HG02588 (cell line): ENCODE measurements at regions not wholly inside any gene's neighbourhood (a gene's known extent, or its start where the extent isn't known, plus 50 kb on each side); places are given as distances from the start of the nearest gene placed in this dataset.
"Not testable (repeated sequence)": the region's sequence is repeated elsewhere in the genome, so short reads cannot be mapped to it uniquely, and the experiment has no call there.

Source experiments
- ATAC-seq: cut with Tn5 transposase; IDR thresholded peaks from one replicate; pipeline ENCODE4 v1.9.1; 2021; ENCODE audit warnings: mild to moderate bottlenecking, moderate library complexity; ENCODE audit not compliant: unreplicated experiment

- no peak for ATAC-seq
Observed at GRCh38 chr5:93235761-93236160, 345.3 kb downstream of the NR2F1-AS1 start.

- no peak for ATAC-seq
Observed at GRCh38 chr5:93226202-93226735, 354.8 kb downstream of the NR2F1-AS1 start.

DNA sequence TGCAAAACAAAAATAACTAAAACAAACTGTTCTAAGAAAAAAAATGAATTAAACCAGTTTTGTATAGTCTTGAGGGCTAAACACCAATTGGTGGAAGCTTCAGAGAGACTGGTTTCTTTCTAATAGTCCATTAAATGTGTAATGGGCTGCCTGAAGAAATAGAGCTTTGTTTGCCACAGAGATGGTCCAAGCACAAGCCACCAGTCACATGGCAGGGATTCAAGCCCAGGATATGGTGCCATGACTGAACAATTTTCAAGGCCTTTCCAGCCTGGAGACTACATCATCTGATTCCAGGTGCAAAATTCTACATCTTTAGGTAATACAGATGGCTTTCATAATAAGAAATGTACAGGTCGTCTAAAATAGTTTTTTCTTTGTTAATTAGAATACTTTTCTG is 355.3 kb downstream of the NR2F1-AS1 start:
- ATAC-seq, result no peak

GRCh38 chr5:93224624-93225023 is 356.4 kb downstream of the NR2F1-AS1 start:
- ATAC-seq, result no peak

DNA sequence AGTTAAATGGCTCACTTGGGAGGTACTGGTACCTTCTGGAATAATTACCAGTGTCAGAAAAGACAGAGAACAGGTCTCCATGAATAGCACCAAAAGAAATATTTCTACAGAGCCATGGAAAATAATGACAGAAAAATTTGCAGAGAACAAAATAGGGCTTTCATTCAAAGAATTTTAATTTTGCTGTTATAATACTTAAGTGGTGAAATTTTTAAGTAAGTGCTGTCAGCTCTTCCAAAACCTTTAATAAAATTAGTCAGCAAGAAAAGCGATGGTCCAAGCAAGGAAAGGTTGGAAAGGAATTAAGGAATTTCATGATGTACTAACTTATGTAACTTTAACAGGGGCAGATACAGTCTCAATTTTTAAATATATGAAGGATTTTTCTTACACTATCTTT is 359.2 kb downstream of the NR2F1-AS1 start:
- no peak for ATAC-seq

DNA sequence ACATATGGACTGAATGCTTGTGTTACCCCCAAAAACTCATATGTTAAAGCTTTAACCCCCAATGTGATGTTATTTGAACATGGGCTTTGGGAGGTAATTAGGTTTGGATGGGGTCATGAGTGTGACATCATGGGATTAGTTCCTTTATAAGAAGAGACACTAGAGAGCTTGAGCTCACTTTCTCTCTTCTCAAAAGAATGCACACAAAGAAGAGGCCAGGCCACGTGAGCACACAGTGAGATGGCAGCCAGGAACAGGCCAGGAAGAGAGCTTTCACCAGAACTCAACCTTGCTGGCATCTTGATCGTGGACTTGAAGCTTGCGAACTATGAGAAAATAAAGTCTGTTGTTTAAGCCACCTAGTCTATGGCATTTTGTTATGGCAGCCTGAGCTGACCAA is 360.6 kb downstream of the NR2F1-AS1 start:
- no peak for ATAC-seq

DNA sequence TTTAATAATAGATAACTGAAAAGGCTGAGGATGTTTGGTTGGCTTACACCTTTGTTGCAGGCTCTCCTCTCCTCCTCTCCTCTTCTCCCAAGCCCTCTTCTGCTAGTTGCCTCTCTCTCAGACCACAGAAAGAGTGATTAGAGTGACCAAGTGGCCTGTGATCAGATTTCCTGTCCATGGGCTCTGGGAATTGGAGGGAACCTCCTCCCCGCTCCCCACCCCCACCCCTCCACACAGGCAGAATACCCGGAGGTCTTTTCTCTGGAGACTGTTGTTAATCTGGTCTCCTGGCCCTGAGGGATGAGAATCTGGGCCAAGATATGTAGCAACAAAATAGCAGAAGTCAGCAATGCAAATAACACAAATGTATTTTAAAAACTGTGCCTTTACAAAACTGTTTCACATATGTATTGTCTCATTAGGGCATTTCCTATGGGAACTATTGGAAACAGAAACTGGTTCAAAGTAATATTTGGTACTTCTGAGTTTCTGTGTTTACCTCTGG is 361.3 kb downstream of the NR2F1-AS1 start:
- no peak for ATAC-seq

DNA sequence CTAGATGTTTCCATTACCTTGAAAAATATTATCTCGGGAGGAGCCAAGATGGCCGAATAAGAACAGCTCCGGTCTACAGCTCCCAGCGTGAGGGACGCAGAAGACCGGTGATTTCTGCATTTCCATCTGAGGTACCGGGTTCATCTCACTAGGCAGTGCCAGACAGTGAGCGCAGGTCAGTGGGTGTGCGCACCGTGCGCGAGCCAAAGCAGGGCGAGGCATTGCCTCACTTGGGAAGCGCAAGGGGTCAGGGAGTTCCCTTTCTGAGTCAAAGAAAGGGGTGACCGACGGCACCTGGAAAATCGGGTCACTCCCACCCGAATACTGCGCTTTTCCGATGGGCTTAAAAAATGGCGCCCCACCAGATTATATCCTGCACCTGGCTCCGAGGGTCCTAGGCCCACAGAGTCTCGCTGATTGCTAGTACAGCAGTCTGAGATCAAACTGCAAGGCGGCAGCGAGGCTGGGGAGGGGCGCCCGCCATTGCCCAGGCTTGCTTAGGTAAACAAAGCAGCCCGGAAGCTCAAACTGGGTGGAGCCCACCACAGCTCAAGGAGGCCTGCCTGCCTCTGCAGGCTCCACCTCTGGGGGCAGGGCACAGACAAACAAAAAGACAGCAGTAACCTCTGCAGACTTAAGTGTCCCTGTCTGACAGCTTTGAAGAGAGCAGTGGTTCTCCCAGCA is 367.8 kb downstream of the NR2F1-AS1 start:
- not testable (repeated sequence) for ATAC-seq

- no peak for ATAC-seq
Observed at GRCh38 chr5:93209476-93209875, 371.5 kb downstream of the NR2F1-AS1 start.

- ATAC-seq, result no peak
Observed at GRCh38 chr5:93208141-93208751, 372.8 kb downstream of the NR2F1-AS1 start.

DNA sequence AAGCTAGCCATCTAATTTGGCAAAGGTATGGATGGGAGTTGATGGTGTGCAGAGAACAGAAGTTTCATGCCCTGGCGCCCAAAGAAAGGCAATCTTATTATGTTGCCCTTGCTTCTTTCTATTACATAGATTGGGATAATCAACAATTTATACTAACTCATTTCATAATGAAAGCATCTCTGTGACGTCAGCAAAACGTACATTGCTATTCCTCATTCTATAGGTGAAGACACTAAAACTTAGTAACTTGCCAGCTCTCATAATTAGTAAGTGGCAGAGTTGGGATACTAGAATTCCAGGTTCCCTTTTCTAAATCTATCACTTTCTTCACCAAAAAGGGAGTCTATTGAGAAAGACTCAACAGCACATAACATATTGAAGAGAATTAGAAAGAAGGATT is 374.8 kb downstream of the NR2F1-AS1 start:
- ATAC-seq, result no peak

- no peak for ATAC-seq
Observed at GRCh38 chr5:93201061-93201460, 380.0 kb downstream of the NR2F1-AS1 start.

DNA sequence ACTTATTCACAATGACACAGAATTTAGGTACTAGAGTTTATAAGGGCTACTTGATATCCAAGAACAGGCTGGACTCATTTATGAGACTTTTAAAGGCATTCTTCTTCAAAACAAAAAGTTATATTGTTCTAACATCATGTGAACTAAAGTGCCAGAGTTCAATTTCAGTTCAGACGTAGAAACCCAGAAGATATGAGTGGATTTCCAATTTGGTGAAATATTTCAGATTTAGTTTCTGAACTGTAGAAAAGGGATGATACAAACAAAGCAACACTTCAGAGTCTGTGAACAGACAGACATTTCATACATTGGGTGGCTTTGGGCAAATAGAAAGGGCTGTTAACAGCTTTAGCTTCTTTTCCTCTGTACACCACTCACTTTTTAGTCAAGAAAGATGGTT is 384.0 kb downstream of the NR2F1-AS1 start:
- no peak for ATAC-seq

DNA sequence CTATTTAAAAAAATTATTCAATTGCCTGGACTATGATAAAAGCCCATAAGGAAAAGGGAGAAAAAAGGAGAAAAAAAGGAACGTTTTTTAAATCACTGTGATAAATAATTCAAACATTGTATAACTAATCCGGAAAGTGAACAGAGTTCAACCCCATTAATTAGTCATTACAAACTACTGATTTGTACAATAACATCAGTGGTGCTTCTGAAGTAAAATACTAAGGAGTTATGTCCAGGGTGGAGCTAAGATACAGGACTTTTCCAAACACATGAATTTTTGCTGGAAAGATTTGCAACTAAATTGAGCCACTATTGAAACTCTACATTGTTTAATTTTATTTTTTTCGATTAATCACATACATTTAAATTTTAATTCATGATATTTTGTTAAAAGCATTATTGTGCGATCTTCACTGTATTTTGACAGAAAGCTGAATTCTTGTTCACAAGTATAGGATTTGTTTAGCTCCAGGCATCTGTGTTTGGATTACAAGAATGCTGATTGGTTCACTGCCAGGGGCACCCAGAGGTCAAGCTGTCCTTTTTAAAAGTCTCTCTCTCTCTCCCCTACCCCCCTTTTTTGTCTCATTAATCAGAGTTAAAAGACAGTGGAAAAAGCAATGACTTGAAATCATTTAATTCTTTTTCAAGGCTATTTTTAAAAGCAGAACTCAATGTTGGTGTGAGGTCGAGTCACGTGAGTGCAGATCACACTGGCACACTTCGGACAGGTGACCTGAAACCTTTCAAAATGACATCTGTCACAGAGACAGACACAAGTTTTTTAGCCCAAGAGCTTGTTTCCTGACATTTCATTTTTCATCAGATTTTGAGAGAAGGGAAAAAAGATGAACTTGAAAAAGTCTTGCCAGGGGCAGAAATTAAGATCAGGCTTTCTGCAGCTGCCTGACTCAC is 387.3 kb downstream of the NR2F1-AS1 start:
- ATAC-seq, result no peak

DNA sequence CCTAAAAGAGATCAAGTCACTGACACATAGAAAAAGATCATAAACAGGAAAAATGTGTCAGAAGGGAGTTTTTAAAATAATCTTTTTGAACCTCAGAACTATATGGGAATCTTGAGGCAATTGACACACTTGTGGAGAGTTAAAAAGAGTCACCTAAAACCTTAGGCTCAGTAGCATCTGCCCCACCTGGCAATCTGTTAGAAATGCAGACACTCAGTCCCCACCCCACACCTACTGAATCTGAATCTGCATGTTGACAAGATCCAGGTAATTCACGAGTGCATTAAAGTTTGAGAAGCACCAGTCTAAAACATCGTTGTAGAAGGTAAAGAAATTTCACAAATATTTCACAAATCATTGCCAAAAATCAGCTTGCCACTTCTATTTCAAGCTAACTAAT is 388.3 kb downstream of the NR2F1-AS1 start:
- no peak for ATAC-seq

DNA sequence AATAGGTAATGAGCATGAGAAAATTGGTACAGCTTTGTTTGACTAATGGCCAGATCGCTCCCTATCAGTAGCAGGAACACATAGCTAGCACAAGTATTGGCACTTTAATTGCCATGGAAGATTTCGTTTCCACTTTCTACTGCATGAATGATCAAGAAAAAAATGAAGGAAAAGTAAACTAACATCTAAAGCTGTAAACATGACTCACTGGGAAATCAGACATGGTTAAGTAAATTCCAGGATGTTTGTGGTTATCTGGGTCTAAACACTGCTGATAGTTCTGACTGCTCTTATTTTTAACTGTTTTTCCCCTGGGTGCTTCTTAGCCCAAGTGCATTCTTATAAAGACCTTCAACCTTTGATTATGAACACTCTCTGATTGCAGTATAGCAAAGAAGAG is 388.9 kb downstream of the NR2F1-AS1 start:
- ATAC-seq, result no peak

DNA sequence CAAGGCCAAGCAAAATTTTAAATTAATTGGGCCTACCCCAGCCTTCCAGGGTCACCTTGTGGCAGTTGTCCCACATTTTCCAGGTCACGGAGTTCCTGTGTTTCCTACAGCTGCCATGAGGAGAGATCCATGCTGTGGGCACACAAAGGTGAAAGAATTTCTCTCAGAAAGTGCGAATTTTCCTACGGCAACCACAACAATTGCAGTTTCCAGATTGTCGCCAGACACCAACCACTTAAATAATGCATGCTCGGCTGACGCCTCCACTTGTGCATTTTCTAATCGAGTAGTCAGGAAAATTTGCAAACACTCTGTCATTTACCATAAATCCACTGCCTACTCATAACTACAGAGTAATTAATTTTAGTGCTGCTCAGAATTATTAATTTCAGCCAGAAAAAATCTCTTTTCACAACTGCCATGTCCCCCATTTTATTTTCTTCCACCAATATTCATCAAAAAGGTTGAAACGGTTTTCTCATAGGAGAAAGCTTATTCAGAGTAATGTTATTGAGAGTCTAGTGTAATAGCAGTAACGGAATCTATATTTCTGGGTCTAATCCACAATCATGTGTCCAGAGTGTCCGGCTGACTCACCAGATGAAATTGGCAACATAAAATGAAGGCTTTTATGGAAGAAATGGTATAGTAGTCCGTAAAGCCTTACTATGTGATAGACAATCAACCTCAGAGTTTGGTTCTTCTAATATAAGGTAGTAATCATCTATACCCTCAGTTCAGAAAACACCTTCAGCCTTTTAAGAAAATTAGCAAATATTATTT is 389.8 kb downstream of the NR2F1-AS1 start:
- ATAC-seq, result no peak

GRCh38 chr5:93189707-93190120 is 391.3 kb downstream of the NR2F1-AS1 start:
- ATAC-seq, result no peak

- ATAC-seq, result no peak
Observed at GRCh38 chr5:93188876-93189485, 392.0 kb downstream of the NR2F1-AS1 start.

- no peak for ATAC-seq
Observed at GRCh38 chr5:93186076-93186682, 394.8 kb downstream of the NR2F1-AS1 start.
